ENCODE measurements at regions not wholly inside any gene's neighbourhood (a gene's known extent, or its start where the extent isn't known, plus 50 kb on each side); places are given as distances from the start of the nearest gene placed in this dataset.
"Not testable (repeated sequence)": the region's sequence is repeated elsewhere in the genome, so short reads cannot be mapped to it uniquely, and the experiment has no call there.

GRCh38 chr10:33831591-33831990, 497.1 kb upstream of the NRP1 start:
- no peaks in the 10 kb centered on the region for H3K36me3 ChIP-seq (ENCODE audit: control insufficient read depth in 3 of 3, insufficient read depth in 2 of 3, low read depth in 1 of 3, low read length in 3 of 3)
- H3K9me3 ChIP-seq (ENCODE audit: control insufficient read depth in 2 of 2, insufficient read depth in 1 of 2, low read depth in 1 of 2, low read length in 1 of 2) = no peaks in the 10 kb centered on the region
- no peak overlapping the region for H3K27ac ChIP-seq (ENCODE audit: low read depth in 1 of 3, low read length in 2 of 3)
- no peak for DNase-seq
- no peaks in the 10 kb centered on the region for H3K4me1 ChIP-seq (ENCODE audit: control insufficient read depth in 3 of 3, insufficient read depth in 2 of 3, low read depth in 1 of 3, low read length in 2 of 3)
- H3K27me3 ChIP-seq (ENCODE audit: control insufficient read depth in 3 of 3, insufficient read depth in 3 of 3, low read length in 3 of 3) = no peaks in the 10 kb centered on the region
- WGBS, 3 donors = 76 to 88% (median 84%) methylated on average over 2 of the region's 2 CpGs
- no peak for FAIRE-seq
- no peak overlapping the region for H3K4me3 ChIP-seq (ENCODE audit: low read depth in 1 of 3, low read length in 3 of 3)

GRCh38 chr10:33829899-33830298, 495.4 kb upstream of the NRP1 start:
- FAIRE-seq; H3K27ac ChIP-seq (ENCODE audit: low read depth in 1 of 3, low read length in 2 of 3); H3K36me3 ChIP-seq (ENCODE audit: control insufficient read depth in 3 of 3, insufficient read depth in 2 of 3, low read depth in 1 of 3, low read length in 3 of 3); H3K4me3 ChIP-seq (ENCODE audit: low read depth in 1 of 3, low read length in 3 of 3); H3K27me3 ChIP-seq (ENCODE audit: control insufficient read depth in 3 of 3, insufficient read depth in 3 of 3, low read length in 3 of 3); H3K4me1 ChIP-seq (ENCODE audit: control insufficient read depth in 3 of 3, insufficient read depth in 2 of 3, low read depth in 1 of 3, low read length in 2 of 3); H3K9me3 ChIP-seq (ENCODE audit: control insufficient read depth in 2 of 2, insufficient read depth in 1 of 2, low read depth in 1 of 2, low read length in 1 of 2); DNase-seq: not testable (repeated sequence)
- WGBS, 3 donors = 84 to 92% (median 87%) methylated on average over 3 of the region's 3 CpGs

- Histone ChIP-seq H3K27ac (ENCODE audit: low read depth in 1 of 3, low read length in 2 of 3) (no peak overlapping the region), H3K9me3 (ENCODE audit: control insufficient read depth in 2 of 2, insufficient read depth in 1 of 2, low read depth in 1 of 2, low read length in 1 of 2) (no peaks in the 10 kb centered on the region), H3K4me1 (ENCODE audit: control insufficient read depth in 3 of 3, insufficient read depth in 2 of 3, low read depth in 1 of 3, low read length in 2 of 3) (no peaks in the 10 kb centered on the region), H3K36me3 (ENCODE audit: control insufficient read depth in 3 of 3, insufficient read depth in 2 of 3, low read depth in 1 of 3, low read length in 3 of 3) (no peaks in the 10 kb centered on the region), H3K27me3 (ENCODE audit: control insufficient read depth in 3 of 3, insufficient read depth in 3 of 3, low read length in 3 of 3) (no peaks in the 10 kb centered on the region), H3K4me3 (ENCODE audit: low read depth in 1 of 3, low read length in 3 of 3) (no peak overlapping the region)
- DNase-seq (no peak), FAIRE-seq (no peak)
- 89 to 91% (median 90%) methylated on average over 4 of the region's 4 CpGs for WGBS, 3 donors
Observed at GRCh38 chr10:33828592-33828991, 494.1 kb upstream of the NRP1 start.

- no peaks in the 10 kb centered on the region for H3K9me3 ChIP-seq (ENCODE audit: control insufficient read depth in 2 of 2, insufficient read depth in 1 of 2, low read depth in 1 of 2, low read length in 1 of 2)
- no peak overlapping the region for H3K27ac ChIP-seq (ENCODE audit: low read depth in 1 of 3, low read length in 2 of 3)
- FAIRE-seq (no peak), DNase-seq (no peak)
- no peaks in the 10 kb centered on the region for H3K36me3 ChIP-seq (ENCODE audit: control insufficient read depth in 3 of 3, insufficient read depth in 2 of 3, low read depth in 1 of 3, low read length in 3 of 3)
- H3K4me1 ChIP-seq (ENCODE audit: control insufficient read depth in 3 of 3, insufficient read depth in 2 of 3, low read depth in 1 of 3, low read length in 2 of 3) = no peaks in the 10 kb centered on the region
- no peaks in the 10 kb centered on the region for H3K27me3 ChIP-seq (ENCODE audit: control insufficient read depth in 3 of 3, insufficient read depth in 3 of 3, low read length in 3 of 3)
- WGBS, 3 donors = 93 to 97% (median 95%) methylated on average over 1 of the region's 1 CpG
- H3K4me3 ChIP-seq (ENCODE audit: low read depth in 1 of 3, low read length in 3 of 3) = no peak overlapping the region
Observed at GRCh38 chr10:33826186-33826585, 491.7 kb upstream of the NRP1 start.

- Histone ChIP-seq H3K36me3 (ENCODE audit: control insufficient read depth in 3 of 3, insufficient read depth in 2 of 3, low read depth in 1 of 3, low read length in 3 of 3) (no peaks in the 10 kb centered on the region), H3K4me1 (ENCODE audit: control insufficient read depth in 3 of 3, insufficient read depth in 2 of 3, low read depth in 1 of 3, low read length in 2 of 3) (no peaks in the 10 kb centered on the region), H3K9me3 (ENCODE audit: control insufficient read depth in 2 of 2, insufficient read depth in 1 of 2, low read depth in 1 of 2, low read length in 1 of 2) (no peaks in the 10 kb centered on the region), H3K4me3 (ENCODE audit: low read depth in 1 of 3, low read length in 3 of 3) (no peak overlapping the region), H3K27me3 (ENCODE audit: control insufficient read depth in 3 of 3, insufficient read depth in 3 of 3, low read length in 3 of 3) (no peaks in the 10 kb centered on the region), H3K27ac (ENCODE audit: low read depth in 1 of 3, low read length in 2 of 3) (no peak overlapping the region)
- no peak for DNase-seq
- WGBS, 3 donors = 74 to 83% (median 83%) methylated on average over 3 of the region's 3 CpGs
- no peak for FAIRE-seq
Observed at GRCh38 chr10:33822774-33823173, 488.3 kb upstream of the NRP1 start.

- no peaks in the 10 kb centered on the region for H3K36me3 ChIP-seq (ENCODE audit: control insufficient read depth in 3 of 3, insufficient read depth in 2 of 3, low read depth in 1 of 3, low read length in 3 of 3)
- H3K4me1 ChIP-seq (ENCODE audit: control insufficient read depth in 3 of 3, insufficient read depth in 2 of 3, low read depth in 1 of 3, low read length in 2 of 3) = no peaks in the 10 kb centered on the region
- no peak overlapping the region for H3K27ac ChIP-seq (ENCODE audit: low read depth in 1 of 3, low read length in 2 of 3)
- FAIRE-seq = no peak
- H3K9me3 ChIP-seq (ENCODE audit: control insufficient read depth in 2 of 2, insufficient read depth in 1 of 2, low read depth in 1 of 2, low read length in 1 of 2) = no peaks in the 10 kb centered on the region
- no peaks in the 10 kb centered on the region for H3K27me3 ChIP-seq (ENCODE audit: control insufficient read depth in 3 of 3, insufficient read depth in 3 of 3, low read length in 3 of 3)
- H3K4me3 ChIP-seq (ENCODE audit: low read depth in 1 of 3, low read length in 3 of 3) = no peak overlapping the region
- no peak for DNase-seq
- 70 to 98% (median 89%) methylated on average over 4 of the region's 4 CpGs for WGBS, 3 donors
Observed at GRCh38 chr10:33820531-33820930, 486.1 kb upstream of the NRP1 start.

- Histone ChIP-seq H3K27me3 (ENCODE audit: control insufficient read depth in 3 of 3, insufficient read depth in 3 of 3, low read length in 3 of 3) (no peaks in the 10 kb centered on the region), H3K36me3 (ENCODE audit: control insufficient read depth in 3 of 3, insufficient read depth in 2 of 3, low read depth in 1 of 3, low read length in 3 of 3) (no peaks in the 10 kb centered on the region), H3K27ac (ENCODE audit: low read depth in 1 of 3, low read length in 2 of 3) (no peak overlapping the region), H3K4me1 (ENCODE audit: control insufficient read depth in 3 of 3, insufficient read depth in 2 of 3, low read depth in 1 of 3, low read length in 2 of 3) (no peaks in the 10 kb centered on the region), H3K4me3 (ENCODE audit: low read depth in 1 of 3, low read length in 3 of 3) (no peak overlapping the region), H3K9me3 (ENCODE audit: control insufficient read depth in 2 of 2, insufficient read depth in 1 of 2, low read depth in 1 of 2, low read length in 1 of 2) (no peaks in the 10 kb centered on the region)
- FAIRE-seq (no peak), DNase-seq (no peak)
- 74 to 87% (median 80%) methylated on average over 1 of the region's 1 CpG for WGBS, 3 donors
Observed at GRCh38 chr10:33819206-33819605, 484.7 kb upstream of the NRP1 start.

- Histone ChIP-seq H3K4me1 (ENCODE audit: control insufficient read depth in 3 of 3, insufficient read depth in 2 of 3, low read depth in 1 of 3, low read length in 2 of 3) (no peaks in the 10 kb centered on the region), H3K4me3 (ENCODE audit: low read depth in 1 of 3, low read length in 3 of 3) (no peak overlapping the region), H3K9me3 (ENCODE audit: control insufficient read depth in 2 of 2, insufficient read depth in 1 of 2, low read depth in 1 of 2, low read length in 1 of 2) (peaks cover 0 to 3% of the 10 kb centered on the region in 2 donors), H3K27me3 (ENCODE audit: control insufficient read depth in 3 of 3, insufficient read depth in 3 of 3, low read length in 3 of 3) (no peaks in the 10 kb centered on the region), H3K36me3 (ENCODE audit: control insufficient read depth in 3 of 3, insufficient read depth in 2 of 3, low read depth in 1 of 3, low read length in 3 of 3) (no peaks in the 10 kb centered on the region), H3K27ac (ENCODE audit: low read depth in 1 of 3, low read length in 2 of 3) (no peak overlapping the region)
- 58 to 78% (median 72%) methylated on average over 2 of the region's 2 CpGs for WGBS, 3 donors
- no peak for DNase-seq
- no peak for FAIRE-seq
Observed at GRCh38 chr10:33818343-33818742, 483.9 kb upstream of the NRP1 start.

GRCh38 chr10:33817605-33818004, 483.1 kb upstream of the NRP1 start:
- peaks cover 0 to 3% of the 10 kb centered on the region in 2 donors for H3K9me3 ChIP-seq (ENCODE audit: control insufficient read depth in 2 of 2, insufficient read depth in 1 of 2, low read depth in 1 of 2, low read length in 1 of 2)
- H3K27me3 ChIP-seq (ENCODE audit: control insufficient read depth in 3 of 3, insufficient read depth in 3 of 3, low read length in 3 of 3) = no peaks in the 10 kb centered on the region
- H3K4me3 ChIP-seq (ENCODE audit: low read depth in 1 of 3, low read length in 3 of 3) = no peak overlapping the region
- no peak for DNase-seq
- H3K36me3 ChIP-seq (ENCODE audit: control insufficient read depth in 3 of 3, insufficient read depth in 2 of 3, low read depth in 1 of 3, low read length in 3 of 3) = no peaks in the 10 kb centered on the region
- H3K4me1 ChIP-seq (ENCODE audit: control insufficient read depth in 3 of 3, insufficient read depth in 2 of 3, low read depth in 1 of 3, low read length in 2 of 3) = no peaks in the 10 kb centered on the region
- no peak overlapping the region for H3K27ac ChIP-seq (ENCODE audit: low read depth in 1 of 3, low read length in 2 of 3)
- 87 to 90% (median 88%) methylated on average over 3 of the region's 3 CpGs for WGBS, 3 donors
- no peak for FAIRE-seq

Measured in small intestine (tissue), 7 donors.